NCI-H2227 (cell line): ENCODE measurements at regions not wholly inside any gene's neighbourhood (a gene's known extent, or its start where the extent isn't known, plus 50 kb on each side); places are given as distances from the start of the nearest gene placed in this dataset.
"Not testable (repeated sequence)": the region's sequence is repeated elsewhere in the genome, so short reads cannot be mapped to it uniquely, and the experiment has no call there.

Source experiments
- DNase-seq: peaks from one replicate; lab custom pipeline; 2025; ENCODE audit not compliant: unreplicated experiment; lab: John Stamatoyannopoulos, UW

GRCh38 chrX:153266140-153266539 is 55.4 kb downstream of the PNMA6F start:
- not testable (repeated sequence) for DNase-seq

DNA sequence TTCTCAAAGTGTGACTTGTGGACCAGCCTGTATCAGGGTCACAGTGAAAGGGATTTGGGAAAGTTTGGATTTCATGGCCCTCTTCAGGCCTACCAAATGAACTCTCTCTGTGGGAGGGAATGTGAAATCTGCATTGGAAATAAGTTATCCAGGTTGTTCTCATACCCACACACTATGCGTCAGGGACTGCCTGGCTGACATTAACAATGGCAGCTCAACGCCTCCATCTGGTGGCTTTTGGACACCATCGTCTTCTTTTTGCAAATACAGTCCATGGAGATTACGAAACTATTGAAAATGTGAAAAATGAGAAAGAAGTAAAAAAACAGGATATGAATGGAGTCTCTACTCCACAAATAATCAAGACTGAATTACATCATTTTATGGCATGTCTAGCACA is 61.1 kb downstream of the PNMA6F start:
- DNase-seq: not testable (repeated sequence)

- not testable (repeated sequence) for DNase-seq
Observed at GRCh38 chrX:153253239-153253638, 68.3 kb downstream of the PNMA6F start.

GRCh38 chrX:153252378-153253129 is 69.0 kb downstream of the PNMA6F start:
- not testable (repeated sequence) for DNase-seq

GRCh38 chrX:153251952-153252351 is 69.6 kb downstream of the PNMA6F start:
- not testable (repeated sequence) for DNase-seq

DNA sequence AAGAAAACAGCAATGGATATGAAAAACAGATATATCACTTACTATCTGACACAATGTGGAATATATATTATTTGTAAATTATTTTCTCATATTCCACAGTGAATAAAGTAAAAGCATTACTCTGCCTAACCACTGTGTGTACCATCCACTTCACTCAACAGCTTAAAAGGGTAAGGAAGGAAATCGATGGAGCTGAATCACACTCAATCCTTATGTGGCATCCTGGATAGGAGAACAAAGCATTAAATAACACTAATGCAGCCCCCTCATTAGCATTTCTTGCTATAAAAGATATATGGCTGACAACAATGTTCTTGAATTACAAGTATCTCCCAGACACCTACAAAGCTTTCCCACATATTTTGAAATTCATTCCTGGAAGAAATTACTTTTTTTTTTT is 70.8 kb downstream of the PNMA6F start:
- DNase-seq: not testable (repeated sequence)

DNA sequence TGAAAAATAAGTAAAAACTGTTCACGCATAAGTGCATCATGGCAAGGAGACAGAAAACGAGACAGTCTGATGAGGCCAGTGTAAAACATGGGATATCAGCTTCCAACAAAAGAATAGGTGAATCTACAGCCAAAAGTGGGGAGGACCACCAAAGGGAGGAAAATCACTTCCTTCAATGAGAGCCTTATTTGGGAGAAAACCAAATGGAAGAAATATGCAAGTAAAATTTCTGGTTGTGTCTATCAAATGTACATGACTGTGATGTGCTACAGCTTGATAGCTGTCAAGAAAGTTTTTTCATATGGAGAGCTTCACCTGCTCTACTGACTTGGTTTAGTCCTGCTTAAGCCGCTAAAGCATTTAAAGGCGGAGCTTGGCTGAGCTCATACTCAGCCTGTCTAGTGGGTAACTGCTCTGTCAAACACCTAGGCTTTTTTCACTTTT is 66.2 kb downstream of the MAGEA1 start:
- DNase-seq: peak; percentile 0

DNA sequence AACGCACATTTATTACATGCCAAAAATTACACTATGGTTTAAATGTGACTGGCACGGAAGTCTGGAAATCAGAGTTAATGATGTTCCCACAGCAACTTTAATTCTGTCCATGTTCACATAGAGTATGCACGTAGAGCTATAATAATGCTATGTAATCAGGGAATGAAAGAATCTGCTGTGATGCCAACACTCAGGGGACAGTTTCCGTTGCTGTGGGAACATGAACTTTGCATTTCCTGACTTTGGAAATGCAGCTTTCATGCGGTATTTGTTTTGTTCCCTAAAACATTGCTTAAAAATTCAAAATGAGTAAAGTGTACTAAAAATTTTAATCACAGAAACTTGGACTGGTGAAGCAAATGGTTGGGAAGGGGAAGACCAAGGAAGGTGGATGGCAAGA is 65.7 kb downstream of the MAGEA1 start:
- DNase-seq: no peak

- DNase-seq: no peak
Observed at GRCh38 chrX:153238361-153238760, 59.3 kb downstream of the MAGEA1 start.
